ENCODE measurements at regions not wholly inside any gene's neighbourhood (a gene's known extent, or its start where the extent isn't known, plus 50 kb on each side); places are given as distances from the start of the nearest gene placed in this dataset.

- no peaks in the 10 kb centered on the region for H3K4me1 ChIP-seq
- H3K27ac ChIP-seq: no peak overlapping the region
- TF ChIP-seq CTCF (IDR thresholded peaks at IDR 0.05): no peak
- H3K4me3 ChIP-seq: no peak overlapping the region
- H3K27me3 ChIP-seq: no peaks in the 10 kb centered on the region
- no peaks in the 10 kb centered on the region for H3K36me3 ChIP-seq
- intact Hi-C loops (cut with DNase I): no loop called here
- H3K9me3 ChIP-seq: no peaks in the 10 kb centered on the region
- DNase-seq (ENCODE audit: low spot score in 2 of 2): no peak
Measured at GRCh38 chr12:83390186-83390585, 703.5 kb downstream of the TMTC2 start.

DNA sequence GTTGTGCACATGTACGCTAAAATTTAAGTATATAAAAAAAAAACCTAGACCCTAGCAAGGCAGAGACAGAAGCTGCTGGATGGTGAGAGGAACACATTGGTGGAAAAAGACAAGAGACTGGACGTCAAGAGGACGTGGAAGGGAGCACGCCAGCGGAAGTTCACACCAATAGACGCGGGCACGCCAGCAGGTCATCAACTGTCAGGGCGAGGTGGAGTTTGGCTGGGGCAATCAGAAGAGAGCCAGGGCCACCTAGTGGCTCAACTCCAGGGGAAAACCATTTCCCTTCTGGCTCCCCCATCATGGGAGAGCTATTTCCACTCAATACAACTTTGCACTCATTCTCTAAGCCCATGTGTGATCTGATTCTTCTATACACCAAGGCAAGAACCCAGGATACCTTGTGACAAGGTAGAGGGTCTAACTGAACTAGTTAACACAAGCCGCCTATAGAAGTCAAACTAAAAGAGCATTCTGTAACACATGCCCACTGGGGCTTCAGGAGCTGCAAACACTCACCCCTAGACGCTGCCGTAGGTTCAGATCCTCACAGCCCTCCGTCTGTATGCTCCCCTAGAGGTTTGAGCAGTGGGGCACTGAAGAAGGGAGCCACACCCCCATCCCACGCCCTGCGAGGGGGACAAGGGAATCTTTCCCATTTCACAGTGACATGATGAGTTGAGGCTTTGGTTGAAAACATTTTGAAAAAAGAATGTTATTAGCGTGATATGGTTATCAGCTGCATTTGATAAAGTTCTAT, 702.7 kb downstream of the TMTC2 start:
- Histone ChIP-seq H3K4me3 (no peak overlapping the region), H3K9me3 (no peaks in the 10 kb centered on the region), H3K27me3 (no peaks in the 10 kb centered on the region), H3K4me1 (no peaks in the 10 kb centered on the region), H3K27ac (no peak overlapping the region), H3K36me3 (no peaks in the 10 kb centered on the region)
- DNase-seq (ENCODE audit: low spot score in 2 of 2): no peak
- intact Hi-C loops (cut with DNase I): no loop called here
- TF ChIP-seq CTCF (IDR thresholded peaks at IDR 0.05): no peak

DNA sequence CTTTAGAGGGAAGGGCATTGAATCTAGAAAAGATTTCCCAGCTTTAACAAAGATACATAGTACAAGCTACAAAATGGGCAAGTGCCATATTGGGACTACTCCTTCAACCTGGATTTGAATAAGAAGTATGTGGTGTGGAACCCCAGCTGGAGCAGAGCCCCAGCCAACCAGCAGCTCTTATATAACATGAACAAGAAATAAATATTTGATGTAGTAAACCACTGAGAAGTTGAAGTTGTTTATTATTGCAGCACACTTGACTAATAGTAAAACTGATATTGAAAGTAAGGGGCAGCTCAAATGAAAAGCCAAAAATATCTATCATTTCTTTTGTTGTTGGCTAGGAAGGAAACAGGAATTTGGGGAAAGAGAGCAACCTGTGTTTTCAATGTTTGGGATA, 701.8 kb downstream of the TMTC2 start:
- no peak overlapping the region for H3K27ac ChIP-seq
- DNase-seq (ENCODE audit: low spot score in 2 of 2): no peak
- intact Hi-C loops (cut with DNase I): no loop called here
- H3K9me3 ChIP-seq: no peaks in the 10 kb centered on the region
- no peaks in the 10 kb centered on the region for H3K27me3 ChIP-seq
- H3K36me3 ChIP-seq: no peaks in the 10 kb centered on the region
- H3K4me3 ChIP-seq: no peak overlapping the region
- H3K4me1 ChIP-seq: no peaks in the 10 kb centered on the region
- no peak for TF ChIP-seq CTCF (IDR thresholded peaks at IDR 0.05)

- no peak overlapping the region for H3K4me3 ChIP-seq
Measured at GRCh38 chr12:83386527-83387264, 700.0 kb downstream of the TMTC2 start.

GRCh38 chr12:83378186-83378727, 691.6 kb downstream of the TMTC2 start:
- no peak for TF ChIP-seq CTCF (IDR thresholded peaks at IDR 0.05)

More at GRCh38 chr12:83386527-83387264, 700.0 kb downstream of the TMTC2 start:
- Histone ChIP-seq H3K9me3 (no peaks in the 10 kb centered on the region), H3K4me1 (no peaks in the 10 kb centered on the region), H3K36me3 (no peaks in the 10 kb centered on the region), H3K27me3 (no peaks in the 10 kb centered on the region), H3K27ac (no peak overlapping the region)
- no peak for DNase-seq (ENCODE audit: low spot score in 2 of 2)
- intact Hi-C loops (cut with DNase I): no loop called here
- no peak for TF ChIP-seq CTCF (IDR thresholded peaks at IDR 0.05)

More at GRCh38 chr12:83378186-83378727, 691.6 kb downstream of the TMTC2 start:
- no peak for DNase-seq (ENCODE audit: low spot score in 2 of 2)
- H3K27me3 ChIP-seq: no peaks in the 10 kb centered on the region
- H3K9me3 ChIP-seq: no peaks in the 10 kb centered on the region
- H3K27ac ChIP-seq: no peak overlapping the region
- H3K4me1 ChIP-seq: no peaks in the 10 kb centered on the region
- intact Hi-C loops (cut with DNase I): no loop called here
- no peaks in the 10 kb centered on the region for H3K36me3 ChIP-seq
- H3K4me3 ChIP-seq: no peak overlapping the region

Measured in ascending aorta (tissue), 2 donors.